Thyroid gland (tissue), 4 donors: ENCODE measurements at regions not wholly inside any gene's neighbourhood (a gene's known extent, or its start where the extent isn't known, plus 50 kb on each side); places are given as distances from the start of the nearest gene placed in this dataset.

ENCODE experiments used
- DNase-seq, 2 donors: peaks; one replicate each; pipeline ENCODE4 v3.0.0-alpha.2; 2019
- H3K27ac ChIP-seq, 3 donors: fragments of 200-600 bp; sonication (generic); 1 replicate in 2 of 3; 2 replicates in 1 of 3; pipeline ENCODE4 v1.5.1; 2016 to 2019; ENCODE audit warnings: mild to moderate bottlenecking in 1 of 3, moderate library complexity in 1 of 3
- H3K27me3 ChIP-seq: fragments of 200-600 bp; sonication (generic); one replicate; pipeline ENCODE4 v1.5.1; 2019
- H3K36me3 ChIP-seq, 2 donors: fragments of 200-600 bp; sonication (generic); one replicate each; pipeline ENCODE4 v1.5.1; 2016 to 2019
- H3K4me1 ChIP-seq, 2 donors: fragments of 200-600 bp; sonication (generic); one replicate each; pipeline ENCODE4 v1.5.1; 2017 to 2019
- H3K4me3 ChIP-seq, 3 donors: fragments of 200-600 bp; sonication (generic); replicated peaks in 1 of 3; 1 replicate in 2 of 3; 2 replicates in 1 of 3; pipeline ENCODE4 v1.5.1; 2016; ENCODE audit warnings: mild to moderate bottlenecking in 1 of 3
- H3K9me3 ChIP-seq: fragments of 200-600 bp; sonication (generic); one replicate; pipeline ENCODE4 v1.5.1; 2017
- POLR2A ChIP-seq, 2 donors: fragments of 450-650 bp; IDR thresholded peaks; one replicate each; pipeline ENCODE4 v1.6.1; 2017; ENCODE audit warnings: antibody characterized with exemption in 2 of 2, mild to moderate bottlenecking in 2 of 2, moderate library complexity in 1 of 2
- WGBS, 2 donors: methylation state at CpG; one replicate each; pipeline ENCODE4 v1.1.5; 2017; 5-methylcytosine and 5-hydroxymethylcytosine counted together
- intact Hi-C: fragments of 100-400 bp; cut with DNase I; formaldehyde crosslinking; loops from one replicate; pipeline ENCODE4 v1.15.1; 2023
- TF ChIP-seq, protein P1 (sequence below), 6 experiments: fragments of 200-600 bp in 3 of 6; fragments of 450-650 bp in 3 of 6; sonication (generic) in 3 of 6; IDR thresholded peaks; one replicate each; pipeline ENCODE4 v1.5.1; 2016 to 2019; ENCODE audit warnings: antibody characterized with exemption in 6 of 6, mild to moderate bottlenecking in 2 of 6, inconsistent platforms in 1 of 6, moderate library complexity in 1 of 6

DNA sequence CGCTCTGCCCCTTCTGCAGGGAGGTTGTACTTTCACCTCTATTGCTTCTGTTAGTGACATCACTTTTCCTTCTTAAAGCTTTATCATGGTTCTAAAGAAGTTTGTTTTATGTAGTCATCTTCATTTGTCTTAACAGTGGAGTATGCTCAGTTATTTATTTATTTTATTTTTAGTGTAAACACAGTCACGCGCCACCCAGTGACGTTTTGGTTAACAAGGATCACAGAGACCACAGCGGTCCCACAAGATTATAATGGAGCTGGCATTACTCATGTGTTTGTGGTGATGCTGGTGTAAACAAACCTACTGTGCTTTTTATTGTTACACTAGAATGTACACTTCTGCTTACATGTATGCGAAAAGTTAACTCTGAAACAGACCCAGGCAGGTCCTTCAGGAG, 89.9 kb downstream of the SOX11 start:
- TF ChIP-seq POLR2A (IDR thresholded peaks at IDR 0.05): no peak
- TF ChIP-seq, protein P1, sequence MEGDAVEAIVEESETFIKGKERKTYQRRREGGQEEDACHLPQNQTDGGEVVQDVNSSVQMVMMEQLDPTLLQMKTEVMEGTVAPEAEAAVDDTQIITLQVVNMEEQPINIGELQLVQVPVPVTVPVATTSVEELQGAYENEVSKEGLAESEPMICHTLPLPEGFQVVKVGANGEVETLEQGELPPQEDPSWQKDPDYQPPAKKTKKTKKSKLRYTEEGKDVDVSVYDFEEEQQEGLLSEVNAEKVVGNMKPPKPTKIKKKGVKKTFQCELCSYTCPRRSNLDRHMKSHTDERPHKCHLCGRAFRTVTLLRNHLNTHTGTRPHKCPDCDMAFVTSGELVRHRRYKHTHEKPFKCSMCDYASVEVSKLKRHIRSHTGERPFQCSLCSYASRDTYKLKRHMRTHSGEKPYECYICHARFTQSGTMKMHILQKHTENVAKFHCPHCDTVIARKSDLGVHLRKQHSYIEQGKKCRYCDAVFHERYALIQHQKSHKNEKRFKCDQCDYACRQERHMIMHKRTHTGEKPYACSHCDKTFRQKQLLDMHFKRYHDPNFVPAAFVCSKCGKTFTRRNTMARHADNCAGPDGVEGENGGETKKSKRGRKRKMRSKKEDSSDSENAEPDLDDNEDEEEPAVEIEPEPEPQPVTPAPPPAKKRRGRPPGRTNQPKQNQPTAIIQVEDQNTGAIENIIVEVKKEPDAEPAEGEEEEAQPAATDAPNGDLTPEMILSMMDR (IDR thresholded peaks at IDR 0.05): no peak
- Histone ChIP-seq H3K27me3 (no peaks in the 10 kb centered on the region), H3K27ac (no peak overlapping the region), H3K4me3 (no peak overlapping the region), H3K4me1 (no peaks in the 10 kb centered on the region), H3K9me3 (no peaks in the 10 kb centered on the region), H3K36me3 (no peaks in the 10 kb centered on the region)
- WGBS, 2 donors: 90 to 92% methylated on average over 6 of the region's 6 CpGs
- intact Hi-C loops: no loop called here
- DNase-seq: no peak

DNA sequence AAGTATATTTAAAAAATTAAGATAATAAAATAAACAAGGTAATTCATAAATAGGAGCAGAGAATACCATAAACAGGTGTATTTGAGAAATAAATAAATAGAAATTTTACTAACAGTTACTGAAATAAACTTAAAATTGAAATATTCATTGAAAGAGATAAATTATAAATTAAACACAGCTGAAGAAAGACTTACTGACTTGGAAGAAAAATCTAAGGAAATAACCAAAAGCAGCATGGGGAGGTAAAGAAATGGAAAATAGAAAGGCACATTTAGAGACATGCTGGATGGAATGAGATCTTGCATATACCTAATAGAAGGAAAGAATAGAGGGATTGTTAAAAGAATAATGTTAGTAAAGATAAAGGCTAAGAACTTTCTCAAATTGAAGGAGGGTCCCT, 96.3 kb downstream of the SOX11 start:
- no peaks in the 10 kb centered on the region for H3K9me3 ChIP-seq
- TF ChIP-seq POLR2A (IDR thresholded peaks at IDR 0.05): no peak
- TF ChIP-seq, protein P1 (IDR thresholded peaks at IDR 0.05): no peak

DNA sequence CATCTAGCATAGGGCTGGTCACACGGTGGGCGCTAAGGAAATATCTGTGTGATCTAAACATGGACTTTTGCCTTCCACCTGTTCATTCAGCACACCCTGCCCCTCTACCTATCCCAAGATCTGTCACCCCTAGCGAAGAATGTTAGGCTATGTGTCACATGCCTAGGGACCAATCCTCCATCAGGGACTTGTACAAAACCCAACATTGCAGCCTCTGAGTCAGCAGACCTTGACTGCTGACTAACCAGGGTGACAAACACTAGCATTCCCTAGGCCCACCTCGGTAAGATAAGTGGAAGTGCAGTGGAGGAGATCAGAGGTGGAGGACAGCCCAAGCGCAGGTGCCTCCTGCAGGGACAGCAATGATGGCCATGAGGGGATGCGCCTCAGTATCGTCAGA, 99.2 kb downstream of the SOX11 start:
- intact Hi-C loops: no loop called here
- 84% methylated on average over 7 of the region's 7 CpGs for WGBS, 2 donors
- no peak overlapping the region for H3K27ac ChIP-seq
- no peak for DNase-seq
- H3K36me3 ChIP-seq: no peaks in the 10 kb centered on the region
- H3K4me3 ChIP-seq: no peak overlapping the region
- no peaks in the 10 kb centered on the region for H3K27me3 ChIP-seq
- no peaks in the 10 kb centered on the region for H3K9me3 ChIP-seq
- H3K4me1 ChIP-seq: no peaks in the 10 kb centered on the region
- TF ChIP-seq POLR2A (IDR thresholded peaks at IDR 0.05): no peak
- TF ChIP-seq, protein P1 (IDR thresholded peaks at IDR 0.05): no peak

More for the DNA sequence above, 96.3 kb downstream of the SOX11 start:
- Histone ChIP-seq H3K36me3 (no peaks in the 10 kb centered on the region), H3K4me1 (no peaks in the 10 kb centered on the region), H3K27me3 (no peaks in the 10 kb centered on the region), H3K4me3 (no peak overlapping the region), H3K27ac (no peak overlapping the region)
- intact Hi-C loops: no loop called here
- DNase-seq: no peak

DNA sequence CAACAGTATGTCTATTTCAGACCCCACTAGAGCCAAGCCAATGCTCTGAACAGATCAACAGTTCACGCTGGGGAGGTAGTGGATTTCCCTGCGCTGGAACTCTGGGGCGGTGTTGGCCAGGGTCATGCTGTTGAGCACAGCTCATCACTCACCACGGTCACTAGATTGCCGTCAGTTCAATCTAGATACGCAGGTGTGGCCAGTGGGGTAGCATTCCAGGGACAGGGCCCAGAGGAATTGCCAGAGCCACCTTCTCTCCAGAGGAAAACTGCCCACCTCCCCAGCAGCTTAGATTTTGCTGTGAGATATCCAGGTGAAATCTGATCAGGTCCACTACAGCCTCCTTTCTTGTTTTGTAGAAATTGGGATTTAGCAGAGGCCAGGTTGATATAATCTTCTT, 101.8 kb downstream of the SOX11 start:
- no peak for DNase-seq
- Histone ChIP-seq H3K27me3 (no peaks in the 10 kb centered on the region), H3K36me3 (no peaks in the 10 kb centered on the region), H3K4me3 (no peak overlapping the region), H3K27ac (no peak overlapping the region), H3K4me1 (no peaks in the 10 kb centered on the region), H3K9me3 (no peaks in the 10 kb centered on the region)
- intact Hi-C loops: no loop called here
- WGBS, 2 donors: 74 to 78% methylated on average over 6 of the region's 6 CpGs
- TF ChIP-seq, protein P1 (IDR thresholded peaks at IDR 0.05): no peak
- no peak for TF ChIP-seq POLR2A (IDR thresholded peaks at IDR 0.05)

DNA sequence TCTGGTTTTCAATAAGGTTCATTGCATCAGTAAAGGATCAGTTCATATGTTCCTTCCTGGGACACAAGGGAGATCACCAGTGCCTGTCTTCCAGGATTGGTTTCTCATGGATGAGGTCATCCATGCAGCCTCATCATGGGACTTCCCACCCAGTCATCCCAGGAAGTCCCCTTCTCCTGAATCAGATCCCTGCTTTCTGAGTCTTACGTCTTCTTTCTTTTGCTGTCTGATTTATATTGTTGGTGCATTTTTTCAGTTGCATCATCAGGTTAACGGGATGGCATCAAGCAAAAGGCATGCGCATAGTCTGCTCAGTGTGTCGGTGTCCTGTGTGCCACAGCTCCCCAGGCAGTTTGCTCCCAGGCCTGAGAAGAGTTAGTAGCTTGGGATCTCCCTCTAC, 105.9 kb downstream of the SOX11 start:
- WGBS, 2 donors: 83 to 97% methylated on average over 4 of the region's 4 CpGs
- Histone ChIP-seq H3K4me1 (no peaks in the 10 kb centered on the region), H3K9me3 (no peaks in the 10 kb centered on the region), H3K27me3 (no peaks in the 10 kb centered on the region), H3K36me3 (no peaks in the 10 kb centered on the region), H3K27ac (no peak overlapping the region), H3K4me3 (no peak overlapping the region)
- DNase-seq: no peak
- no peak for TF ChIP-seq POLR2A (IDR thresholded peaks at IDR 0.05)
- TF ChIP-seq, protein P1 (IDR thresholded peaks at IDR 0.05): no peak
- intact Hi-C loops: no loop called here
